ENCODE measurements at regions not wholly inside any gene's neighbourhood (a gene's known extent, or its start where the extent isn't known, plus 50 kb on each side); places are given as distances from the start of the nearest gene placed in this dataset.
A peak's percentile ranks its signal among the peaks of the same experiment; 100 is the strongest.
"Not testable (repeated sequence)": the region's sequence is repeated elsewhere in the genome, so short reads cannot be mapped to it uniquely, and the experiment has no call there.

GRCh38 chr2:138897274-138897673, 117.1 kb upstream of the NXPH2 start:
- peaks cover 4% of the 10 kb centered on the region for H3K9me3 Mint-ChIP-seq
- H3K27me3 Mint-ChIP-seq, result no peaks in the 10 kb centered on the region
- peak; percentile 26 for ATAC-seq
- no peak overlapping the region for H3K4me3 Mint-ChIP-seq
- no peaks in the 10 kb centered on the region for H3K4me1 Mint-ChIP-seq
- H3K36me3 Mint-ChIP-seq, result no peaks in the 10 kb centered on the region
- H3K27ac Mint-ChIP-seq, result no peak overlapping the region

DNA sequence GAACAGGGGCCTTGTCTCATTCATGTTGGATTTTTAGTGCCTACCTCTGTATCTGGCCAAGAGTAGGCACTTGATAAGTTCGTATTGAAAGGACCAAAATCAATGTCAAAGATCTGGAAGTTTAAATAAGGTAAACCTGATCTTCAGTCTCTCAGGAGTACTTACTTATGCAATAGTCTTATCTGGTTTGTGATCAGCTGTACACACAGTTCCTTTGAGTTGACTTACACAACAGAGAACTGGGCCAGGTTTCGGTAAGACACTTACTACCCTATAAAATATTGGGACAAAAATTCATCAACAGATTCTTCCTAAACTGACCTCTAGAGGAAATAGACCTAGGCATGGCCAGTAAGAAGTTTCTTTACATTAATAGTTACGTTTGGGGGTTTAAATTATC, 113.6 kb upstream of the NXPH2 start:
- no peak overlapping the region for H3K27ac Mint-ChIP-seq
- H3K9me3 Mint-ChIP-seq, result peaks cover 4% of the 10 kb centered on the region
- H3K36me3 Mint-ChIP-seq, result no peaks in the 10 kb centered on the region
- no peaks in the 10 kb centered on the region for H3K27me3 Mint-ChIP-seq
- H3K4me1 Mint-ChIP-seq, result no peaks in the 10 kb centered on the region
- ATAC-seq, result no peak
- H3K4me3 Mint-ChIP-seq, result no peak overlapping the region

DNA sequence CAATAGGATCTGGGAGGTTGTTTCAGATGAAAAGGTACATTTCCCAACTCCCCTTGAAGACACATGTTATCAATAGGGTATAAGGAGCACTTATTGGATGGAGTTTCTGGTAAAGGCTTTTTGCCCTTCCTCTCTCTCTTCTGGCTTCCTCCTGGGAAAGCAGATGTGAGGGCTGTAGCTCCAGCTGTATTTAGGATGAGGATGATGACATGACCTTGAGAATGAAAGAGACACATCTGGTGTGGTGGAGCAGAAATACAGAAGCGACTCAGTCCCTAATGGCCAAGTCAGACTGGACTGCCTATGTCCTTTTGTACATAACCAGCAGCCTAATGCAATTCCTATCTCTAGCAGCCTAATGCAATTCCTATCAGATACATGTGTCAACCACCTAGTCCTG, 100.9 kb upstream of the NXPH2 start:
- Mint-ChIP-seq H3K36me3 (no peaks in the 10 kb centered on the region), H3K9me3 (no peaks in the 10 kb centered on the region), H3K4me3 (no peak overlapping the region), H3K4me1 (no peaks in the 10 kb centered on the region), H3K27ac (no peak overlapping the region), H3K27me3 (no peaks in the 10 kb centered on the region)
- ATAC-seq, result no peak

GRCh38 chr2:138879931-138880330, 99.7 kb upstream of the NXPH2 start:
- Mint-ChIP-seq H3K27ac (no peak overlapping the region), H3K4me1 (no peaks in the 10 kb centered on the region), H3K27me3 (no peaks in the 10 kb centered on the region), H3K36me3 (no peaks in the 10 kb centered on the region), H3K4me3 (no peak overlapping the region), H3K9me3 (no peaks in the 10 kb centered on the region)
- no peak for ATAC-seq

- H3K27me3 Mint-ChIP-seq, result no peaks in the 10 kb centered on the region
- no peak overlapping the region for H3K27ac Mint-ChIP-seq
- H3K36me3 Mint-ChIP-seq, result no peaks in the 10 kb centered on the region
- ATAC-seq, result no peak
- H3K4me1 Mint-ChIP-seq, result no peaks in the 10 kb centered on the region
- H3K9me3 Mint-ChIP-seq, result no peaks in the 10 kb centered on the region
- H3K4me3 Mint-ChIP-seq, result no peak overlapping the region
Measured at GRCh38 chr2:138877421-138877820, 97.2 kb upstream of the NXPH2 start.

GRCh38 chr2:138874251-138874650, 94.1 kb upstream of the NXPH2 start:
- H3K27ac Mint-ChIP-seq, result no peak overlapping the region
- H3K4me1 Mint-ChIP-seq, result no peaks in the 10 kb centered on the region
- ATAC-seq, result no peak
- H3K4me3 Mint-ChIP-seq, result no peak overlapping the region
- no peaks in the 10 kb centered on the region for H3K36me3 Mint-ChIP-seq
- H3K9me3 Mint-ChIP-seq, result no peaks in the 10 kb centered on the region
- no peaks in the 10 kb centered on the region for H3K27me3 Mint-ChIP-seq

DNA sequence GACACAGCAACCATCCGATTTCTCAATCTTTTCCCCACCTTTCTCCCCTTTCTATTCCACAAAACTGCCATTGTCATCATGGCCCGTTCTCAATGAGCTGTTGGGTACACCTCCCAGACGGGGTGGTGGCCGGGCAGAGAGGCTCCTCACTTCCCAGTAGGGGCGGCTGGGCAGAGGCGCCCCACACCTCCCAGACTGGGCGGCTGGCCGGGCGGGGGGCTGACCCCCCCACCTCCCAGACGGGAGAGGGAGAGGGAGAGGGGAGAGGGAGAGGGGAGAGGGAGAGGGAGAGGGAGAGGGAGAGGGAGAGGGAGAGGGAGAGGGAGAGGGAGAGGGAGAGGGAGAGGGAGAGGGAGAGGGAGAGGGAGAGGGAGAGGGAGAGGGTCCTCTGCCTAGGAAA, 91.9 kb upstream of the NXPH2 start:
- not testable (repeated sequence) for H3K36me3 Mint-ChIP-seq, H3K9me3 Mint-ChIP-seq, H3K27me3 Mint-ChIP-seq, ATAC-seq, H3K4me1 Mint-ChIP-seq, H3K27ac Mint-ChIP-seq, H3K4me3 Mint-ChIP-seq

GRCh38 chr2:138871312-138871711, 91.1 kb upstream of the NXPH2 start:
- H3K27me3 Mint-ChIP-seq, result no peaks in the 10 kb centered on the region
- ATAC-seq, result no peak
- no peak overlapping the region for H3K4me3 Mint-ChIP-seq
- no peaks in the 10 kb centered on the region for H3K9me3 Mint-ChIP-seq
- no peaks in the 10 kb centered on the region for H3K36me3 Mint-ChIP-seq
- H3K27ac Mint-ChIP-seq, result no peak overlapping the region
- H3K4me1 Mint-ChIP-seq, result no peaks in the 10 kb centered on the region

DNA sequence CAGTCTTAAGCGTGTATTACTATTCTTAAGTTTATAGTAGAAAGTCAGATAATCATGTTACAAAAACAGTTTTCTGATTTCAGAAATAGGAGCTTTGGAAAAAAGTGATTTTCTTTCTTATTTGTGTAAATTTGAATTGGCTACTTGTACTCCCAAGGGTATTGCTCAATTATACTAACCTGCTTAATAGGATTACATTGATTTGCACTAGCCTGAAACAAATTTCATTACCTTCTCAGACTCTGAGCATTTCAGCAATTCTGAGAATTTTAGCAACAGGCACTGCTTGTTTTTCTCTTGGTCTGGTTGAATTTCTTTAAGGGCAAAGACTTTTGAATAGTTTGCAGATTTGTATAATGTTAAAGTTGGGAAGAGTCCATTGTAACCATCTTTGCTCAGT, 87.2 kb upstream of the NXPH2 start:
- Mint-ChIP-seq H3K4me1 (no peaks in the 10 kb centered on the region), H3K4me3 (no peak overlapping the region), H3K36me3 (no peaks in the 10 kb centered on the region), H3K27ac (no peak overlapping the region), H3K27me3 (no peaks in the 10 kb centered on the region), H3K9me3 (no peaks in the 10 kb centered on the region)
- ATAC-seq, result no peak

DNA sequence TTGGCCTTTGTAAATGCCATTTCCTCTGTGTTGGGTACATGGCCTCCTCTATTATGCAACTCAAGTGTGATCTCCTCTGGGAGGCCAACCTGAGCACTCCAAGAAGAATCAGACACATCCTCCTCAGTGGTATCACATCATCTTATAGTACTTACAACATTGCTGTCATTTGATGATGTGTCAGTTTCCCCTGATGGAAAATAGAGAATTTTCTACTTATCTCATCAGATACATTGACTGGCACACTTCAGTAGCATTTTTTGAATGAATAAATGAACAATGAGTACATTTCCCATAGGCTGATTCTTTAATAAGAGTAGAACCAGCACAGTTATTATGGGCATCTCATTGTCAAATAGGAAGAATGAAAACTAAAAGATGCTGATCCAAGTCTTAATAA, 86.6 kb upstream of the NXPH2 start:
- no peaks in the 10 kb centered on the region for H3K27me3 Mint-ChIP-seq

DNA sequence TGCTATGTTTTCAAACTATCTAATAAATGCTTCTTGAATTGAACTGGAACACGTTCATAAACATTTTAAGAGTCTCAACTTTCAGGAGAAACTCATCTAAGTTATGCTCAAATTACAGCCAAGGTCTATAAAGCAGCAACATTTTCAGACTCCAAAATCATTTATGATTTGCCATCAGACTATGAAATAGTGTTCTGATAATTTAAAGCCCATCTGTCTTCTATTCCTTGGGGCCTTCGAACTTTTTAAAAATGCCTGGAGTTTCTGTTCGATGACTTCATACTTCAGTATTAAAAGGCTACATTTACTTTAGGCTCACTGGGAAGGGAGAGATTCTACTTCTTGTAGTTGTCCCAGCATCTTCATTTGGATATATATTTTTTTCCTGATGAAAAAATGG, 73.6 kb upstream of the NXPH2 start:
- Mint-ChIP-seq H3K9me3 (no peaks in the 10 kb centered on the region), H3K4me3 (no peak overlapping the region), H3K4me1 (no peaks in the 10 kb centered on the region), H3K27ac (no peak overlapping the region), H3K36me3 (no peaks in the 10 kb centered on the region), H3K27me3 (peaks cover 9% of the 10 kb centered on the region)
- no peak for ATAC-seq

More for the DNA sequence above, 86.6 kb upstream of the NXPH2 start:
- Mint-ChIP-seq H3K27ac (no peak overlapping the region), H3K4me1 (no peaks in the 10 kb centered on the region), H3K36me3 (no peaks in the 10 kb centered on the region), H3K4me3 (no peak overlapping the region), H3K9me3 (no peaks in the 10 kb centered on the region)
- no peak for ATAC-seq

DNA sequence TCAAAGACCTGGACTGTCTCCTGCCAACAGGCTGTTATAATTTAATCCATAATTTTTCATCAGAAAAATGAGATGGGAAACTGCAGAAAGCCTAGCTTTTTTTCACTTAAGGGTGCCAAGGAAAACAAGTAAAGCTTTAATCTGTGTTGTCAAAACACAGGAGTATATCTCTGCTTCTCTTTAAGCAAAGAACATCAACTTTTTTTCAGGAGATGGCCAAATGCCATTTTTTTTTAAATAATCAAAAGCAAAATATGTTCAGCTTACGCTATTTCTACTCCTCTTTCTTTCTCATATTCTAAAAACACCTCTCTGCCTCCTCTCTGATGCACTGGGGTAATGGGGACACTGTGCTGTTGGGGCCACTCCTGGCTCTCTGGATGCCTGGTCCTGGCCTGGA, 73.1 kb upstream of the NXPH2 start:
- H3K36me3 Mint-ChIP-seq, result no peaks in the 10 kb centered on the region
- no peak overlapping the region for H3K4me3 Mint-ChIP-seq

GRCh38 chr2:138846216-138846821, 66.1 kb upstream of the NXPH2 start:
- Mint-ChIP-seq H3K27ac (no peak overlapping the region), H3K4me3 (no peak overlapping the region), H3K9me3 (no peaks in the 10 kb centered on the region), H3K4me1 (no peaks in the 10 kb centered on the region), H3K36me3 (no peaks in the 10 kb centered on the region), H3K27me3 (no peaks in the 10 kb centered on the region)
- ATAC-seq, result peak; percentile 48

More for the DNA sequence above, 73.1 kb upstream of the NXPH2 start:
- Mint-ChIP-seq H3K9me3 (no peaks in the 10 kb centered on the region), H3K4me1 (no peaks in the 10 kb centered on the region), H3K27ac (no peak overlapping the region), H3K27me3 (peaks cover 9% of the 10 kb centered on the region)
- ATAC-seq, result no peak

GRCh38 chr2:138842341-138842740, 62.2 kb upstream of the NXPH2 start:
- no peaks in the 10 kb centered on the region for H3K36me3 Mint-ChIP-seq
- H3K27ac Mint-ChIP-seq, result no peak overlapping the region
- no peaks in the 10 kb centered on the region for H3K27me3 Mint-ChIP-seq
- no peak for ATAC-seq
- no peaks in the 10 kb centered on the region for H3K9me3 Mint-ChIP-seq
- no peak overlapping the region for H3K4me3 Mint-ChIP-seq
- H3K4me1 Mint-ChIP-seq, result no peaks in the 10 kb centered on the region

DNA sequence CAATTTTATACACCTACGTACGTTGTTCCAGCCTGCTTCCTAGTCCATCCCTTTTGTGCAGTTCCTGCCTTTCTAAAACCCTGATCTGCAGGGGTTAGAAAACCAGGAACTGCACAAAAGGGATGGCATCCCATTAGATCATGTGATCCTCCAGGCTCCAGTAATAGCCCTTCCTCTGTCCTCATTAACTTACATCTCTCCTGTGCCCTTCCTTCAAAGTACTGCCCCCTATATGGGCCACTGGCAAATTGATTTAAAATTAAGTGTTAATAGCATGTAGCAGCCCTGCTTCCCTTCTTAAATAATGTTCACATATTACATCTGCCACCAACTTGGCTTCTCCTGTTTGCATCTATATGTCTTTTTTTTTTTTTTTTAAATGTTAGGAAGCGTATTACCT, 61.3 kb upstream of the NXPH2 start:
- ATAC-seq, result no peak
- Mint-ChIP-seq H3K9me3 (no peaks in the 10 kb centered on the region), H3K27ac (no peak overlapping the region), H3K4me1 (no peaks in the 10 kb centered on the region), H3K27me3 (no peaks in the 10 kb centered on the region), H3K4me3 (no peak overlapping the region), H3K36me3 (no peaks in the 10 kb centered on the region)

GRCh38 chr2:138838851-138839620, 58.8 kb upstream of the NXPH2 start:
- no peak for ATAC-seq
- Mint-ChIP-seq H3K4me1 (no peaks in the 10 kb centered on the region), H3K36me3 (no peaks in the 10 kb centered on the region), H3K9me3 (no peaks in the 10 kb centered on the region), H3K27ac (no peak overlapping the region), H3K27me3 (no peaks in the 10 kb centered on the region), H3K4me3 (no peak overlapping the region)
